DND-41 (cell line): ENCODE measurements at regions not wholly inside any gene's neighbourhood (a gene's known extent, or its start where the extent isn't known, plus 50 kb on each side); places are given as distances from the start of the nearest gene placed in this dataset.

Source experiments
- ATAC-seq: fragments of 200-7000 bp; cut with Tn5 transposase; 3 replicates; pipeline ENCODE4 v1.9.1; 2021; ENCODE audit warnings: low read depth; ENCODE audit not compliant: insufficient read depth
- DNase-seq: peaks from one replicate; pipeline ENCODE4 v3.0.0-alpha.2; 2020
- H2AFZ ChIP-seq: 2 replicates; pipeline ENCODE4 v1.6.0; 2012; ENCODE audit warnings: low read depth, low read length
- H3K27ac ChIP-seq: 2 replicates; pipeline ENCODE4 v1.5.1; 2012; ENCODE audit warnings: low read length, inconsistent platforms
- H3K27me3 ChIP-seq: fragments of 200-600 bp; sonication (generic); 2 replicates; pipeline ENCODE4 v1.6.0; 2012; ENCODE audit warnings: low read length, mild to moderate bottlenecking, inconsistent platforms; ENCODE audit not compliant: insufficient read depth, poor library complexity
- H3K36me3 ChIP-seq: 2 replicates; pipeline ENCODE4 v1.5.1; 2012; ENCODE audit warnings: low read length, inconsistent platforms; ENCODE audit not compliant: insufficient read depth
- H3K4me1 ChIP-seq: 2 replicates; pipeline ENCODE4 v1.5.1; 2012; ENCODE audit warnings: mild to moderate bottlenecking, low read length; ENCODE audit not compliant: insufficient read depth
- H3K4me2 ChIP-seq: 2 replicates; pipeline ENCODE4 v1.6.0; 2012; ENCODE audit warnings: mild to moderate bottlenecking, moderate library complexity, low read length, inconsistent platforms; ENCODE audit not compliant: insufficient read depth
- H3K4me3 ChIP-seq, 2 experiments: fragments of 200-600 bp in 1 of 2; shearing (Covaris generic) in 1 of 2; 2 replicates each; pipeline ENCODE4 v1.5.1; 2012 to 2016; ENCODE audit warnings: inconsistent platforms in 2 of 2, low read length in 2 of 2, mild to moderate bottlenecking in 2 of 2, low read depth in 1 of 2, moderate library complexity in 1 of 2
- H3K79me2 ChIP-seq: 2 replicates; pipeline ENCODE4 v1.6.0; 2012; ENCODE audit warnings: low read length, inconsistent platforms; ENCODE audit not compliant: insufficient read depth
- H3K9ac ChIP-seq: 2 replicates; pipeline ENCODE4 v1.6.0; 2012; ENCODE audit warnings: low read depth, mild to moderate bottlenecking, inconsistent platforms, low read length, moderate library complexity
- H3K9me3 ChIP-seq: 2 replicates; pipeline ENCODE4 v1.5.1; 2012; ENCODE audit warnings: low read length, moderate library complexity, mild to moderate bottlenecking, inconsistent platforms; ENCODE audit not compliant: insufficient read depth, severe bottlenecking
- H4K20me1 ChIP-seq: 2 replicates; pipeline ENCODE4 v1.6.0; 2012; ENCODE audit warnings: low read length; ENCODE audit not compliant: insufficient read depth
- CTCF ChIP-seq: IDR thresholded peaks from 2 replicates; pipeline ENCODE4 v1.5.1; 2012; ENCODE audit warnings: borderline replicate concordance, low read length, moderate library complexity, mild to moderate bottlenecking; ENCODE audit not compliant: poor library complexity, severe bottlenecking; ENCODE audit errors: extremely low read depth
- EZH2 ChIP-seq: IDR thresholded peaks from 3 replicates; pipeline ENCODE4 v1.6.1; 2012; ENCODE audit warnings: borderline replicate concordance, low read depth, mild to moderate bottlenecking, moderate library complexity, low read length, inconsistent platforms; ENCODE audit not compliant: severe bottlenecking

- Histone ChIP-seq H3K79me2 (no peaks in the 10 kb centered on the region), H3K27ac (no peak overlapping the region), H3K4me3 (no peak overlapping the region), H2AFZ (no peak overlapping the region), H3K27me3 (peaks cover 16% of the 10 kb centered on the region), H3K9me3 (no peaks in the 10 kb centered on the region), H3K4me1 (no peaks in the 10 kb centered on the region), H4K20me1 (no peaks in the 10 kb centered on the region), H3K4me2 (no peak overlapping the region), H3K9ac (no peak overlapping the region), H3K36me3 (no peaks in the 10 kb centered on the region)
- no peak for TF ChIP-seq EZH2
- TF ChIP-seq CTCF = no peak
- DNase-seq (no peak), ATAC-seq (no peak)
Measured at GRCh38 chr1:55822891-55823290, 607.7 kb upstream of the USP24 start.

- H3K27ac ChIP-seq = no peak overlapping the region
- H4K20me1 ChIP-seq = no peaks in the 10 kb centered on the region
- no peak for DNase-seq
- H3K27me3 ChIP-seq = peaks cover 22% of the 10 kb centered on the region
- no peaks in the 10 kb centered on the region for H3K36me3 ChIP-seq
- no peak overlapping the region for H3K4me3 ChIP-seq
- peaks cover 13% of the 10 kb centered on the region for H3K4me1 ChIP-seq
- no peak overlapping the region for H2AFZ ChIP-seq
- ATAC-seq = no peak
- TF ChIP-seq EZH2 (no peak), CTCF (no peak)
- no peak overlapping the region for H3K9ac ChIP-seq
- no peaks in the 10 kb centered on the region for H3K9me3 ChIP-seq
- no peaks in the 10 kb centered on the region for H3K79me2 ChIP-seq
- H3K4me2 ChIP-seq = no peak overlapping the region
Measured at GRCh38 chr1:55821234-55821633, 606.1 kb upstream of the USP24 start.

- no peak for DNase-seq
Measured at GRCh38 chr1:55820501-55820900, 605.3 kb upstream of the USP24 start.

More at GRCh38 chr1:55820501-55820900, 605.3 kb upstream of the USP24 start:
- TF ChIP-seq CTCF (no peak), EZH2 (no peak)
- Histone ChIP-seq H3K36me3 (no peaks in the 10 kb centered on the region), H3K4me3 (no peak overlapping the region), H3K9me3 (no peaks in the 10 kb centered on the region), H3K27ac (no peak overlapping the region), H4K20me1 (no peaks in the 10 kb centered on the region), H2AFZ (no peak overlapping the region), H3K9ac (no peak overlapping the region), H3K4me2 (no peak overlapping the region), H3K4me1 (peaks cover 21% of the 10 kb centered on the region), H3K79me2 (no peaks in the 10 kb centered on the region), H3K27me3 (peaks cover 22% of the 10 kb centered on the region)
- ATAC-seq = no peak
